Stimulated activated naive CD4-positive, alpha-beta T cell treated with Interleukin-2 at 50 U/mL for 16 hours (primary cell): ENCODE measurements at regions not wholly inside any gene's neighbourhood (a gene's known extent, or its start where the extent isn't known, plus 50 kb on each side); places are given as distances from the start of the nearest gene placed in this dataset.
"Not testable (repeated sequence)": the region's sequence is repeated elsewhere in the genome, so short reads cannot be mapped to it uniquely, and the experiment has no call there.

Source experiments
- DNase-seq: peaks from one replicate; lab custom pipeline; 2025; lab: John Stamatoyannopoulos, UW

- DNase-seq = no peak
Measured at GRCh38 chr12:4822572-4822971, 87.1 kb upstream of the KCNA1 start.

- no peak for DNase-seq
Measured at GRCh38 chr12:4824380-4824779, 85.3 kb upstream of the KCNA1 start.

GRCh38 chr12:4825011-4825858 is 84.5 kb upstream of the KCNA1 start:
- DNase-seq = no peak

- no peak for DNase-seq
Measured at GRCh38 chr12:4826909-4827308, 82.8 kb upstream of the KCNA1 start.

GRCh38 chr12:4828176-4828575 is 81.5 kb upstream of the KCNA1 start:
- DNase-seq = no peak

GRCh38 chr12:4829161-4829792 is 80.4 kb upstream of the KCNA1 start:
- no peak for DNase-seq

- no peak for DNase-seq
Measured at GRCh38 chr12:4829793-4830162, 79.9 kb upstream of the KCNA1 start.

DNA sequence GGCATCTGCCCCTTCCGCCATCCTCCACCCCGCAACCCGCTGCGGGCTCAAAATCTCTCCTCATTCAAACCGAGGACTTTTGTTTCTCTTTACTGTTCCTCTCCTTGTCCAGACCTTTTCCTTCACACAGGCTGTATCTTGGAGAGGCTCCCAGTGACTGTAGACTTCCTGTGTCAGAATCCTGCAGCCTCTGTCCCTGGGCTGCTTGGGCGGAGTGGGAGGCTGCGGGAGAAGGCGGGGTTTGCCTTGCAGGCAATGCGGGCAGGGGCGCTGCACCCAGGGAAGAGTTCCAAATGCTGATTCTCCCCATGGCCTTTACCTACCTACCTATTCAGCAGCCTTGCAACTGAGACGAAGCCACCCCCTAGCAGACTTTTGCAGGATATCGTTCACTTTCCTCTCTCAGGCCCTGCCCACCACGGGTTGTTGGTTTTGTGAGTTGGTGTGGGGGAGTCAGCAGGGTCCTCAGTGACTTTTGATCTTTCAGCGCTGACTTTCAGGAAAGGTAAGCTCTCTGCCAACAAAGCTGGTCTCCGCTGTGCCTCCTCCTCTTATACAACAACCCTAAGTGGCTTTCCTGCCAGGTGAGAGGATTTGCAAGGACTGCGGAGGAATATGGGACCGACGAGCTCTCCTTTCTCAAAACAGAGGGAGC is 79.0 kb upstream of the KCNA1 start:
- DNase-seq = no peak

GRCh38 chr12:4833053-4833452 is 76.7 kb upstream of the KCNA1 start:
- no peak for DNase-seq

DNA sequence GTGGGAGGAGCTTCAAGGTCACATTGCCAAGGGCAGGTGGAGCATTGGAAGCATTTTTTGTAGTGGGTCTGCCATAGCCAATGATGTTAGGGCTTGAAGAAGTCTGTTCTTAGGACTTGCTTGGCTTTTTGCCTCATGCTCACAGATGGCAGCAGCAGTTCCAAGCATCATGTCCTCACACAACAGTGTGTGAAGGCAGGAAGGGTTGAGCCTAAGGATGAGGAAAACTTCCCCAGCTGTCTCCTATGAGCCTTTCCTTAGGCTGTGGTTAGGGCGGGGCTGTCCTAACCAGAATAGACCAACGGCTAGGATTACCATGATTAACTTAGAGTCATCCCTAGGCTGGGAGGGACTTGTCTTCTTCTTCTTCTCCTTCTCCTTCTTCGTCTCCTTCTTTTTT is 76.2 kb upstream of the KCNA1 start:
- no peak for DNase-seq

DNA sequence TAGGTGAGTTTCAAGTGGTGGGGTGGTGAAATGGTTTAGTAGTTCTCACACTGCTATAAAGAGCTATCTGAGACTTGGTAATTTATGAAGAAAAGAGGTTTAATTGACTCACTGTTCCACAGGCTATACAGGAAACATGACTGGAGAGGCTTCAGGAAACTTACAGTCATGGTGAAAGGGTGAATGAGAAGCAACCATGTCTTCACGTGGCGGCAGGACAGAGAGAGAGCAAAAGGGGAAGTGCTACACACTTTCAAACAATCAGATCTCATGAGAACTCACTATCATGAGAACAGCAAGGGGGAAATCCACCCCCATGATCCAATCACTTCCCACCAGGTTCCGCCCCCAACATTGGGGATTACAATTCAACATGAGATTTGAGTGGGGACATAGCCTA is 67.3 kb upstream of the KCNA1 start:
- not testable (repeated sequence) for DNase-seq

- no peak for DNase-seq
Measured at GRCh38 chr12:4843907-4844306, 65.8 kb upstream of the KCNA1 start.

GRCh38 chr12:4847713-4848112 is 62.0 kb upstream of the KCNA1 start:
- no peak for DNase-seq

GRCh38 chr12:4849115-4849541 is 60.6 kb upstream of the KCNA1 start:
- DNase-seq = no peak

GRCh38 chr12:4849795-4850345 is 59.8 kb upstream of the KCNA1 start:
- DNase-seq = no peak

- no peak for DNase-seq
Measured at GRCh38 chr12:4850857-4851380, 58.8 kb upstream of the KCNA1 start.

DNA sequence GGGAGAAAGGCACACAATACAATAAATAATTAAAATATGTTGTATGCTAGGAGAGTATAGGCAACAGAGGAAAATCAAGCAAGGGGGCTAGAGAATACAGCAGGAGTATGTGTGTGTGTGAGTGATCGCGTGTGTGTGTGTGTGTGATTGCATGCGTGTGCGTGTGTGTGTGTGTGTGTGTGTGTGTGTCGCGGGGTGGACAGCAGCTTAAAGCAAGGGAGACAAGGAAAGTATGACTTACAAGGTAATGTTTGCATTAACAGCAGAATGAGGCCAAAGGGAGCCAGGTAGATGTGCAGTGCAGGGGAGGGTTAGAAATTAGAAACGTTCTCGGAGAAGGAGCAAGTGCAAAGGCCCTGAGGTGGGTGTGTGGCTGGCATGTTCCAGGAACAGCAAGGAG is 57.4 kb upstream of the KCNA1 start:
- no peak for DNase-seq

GRCh38 chr12:4852911-4853310 is 56.8 kb upstream of the KCNA1 start:
- DNase-seq = no peak

DNA sequence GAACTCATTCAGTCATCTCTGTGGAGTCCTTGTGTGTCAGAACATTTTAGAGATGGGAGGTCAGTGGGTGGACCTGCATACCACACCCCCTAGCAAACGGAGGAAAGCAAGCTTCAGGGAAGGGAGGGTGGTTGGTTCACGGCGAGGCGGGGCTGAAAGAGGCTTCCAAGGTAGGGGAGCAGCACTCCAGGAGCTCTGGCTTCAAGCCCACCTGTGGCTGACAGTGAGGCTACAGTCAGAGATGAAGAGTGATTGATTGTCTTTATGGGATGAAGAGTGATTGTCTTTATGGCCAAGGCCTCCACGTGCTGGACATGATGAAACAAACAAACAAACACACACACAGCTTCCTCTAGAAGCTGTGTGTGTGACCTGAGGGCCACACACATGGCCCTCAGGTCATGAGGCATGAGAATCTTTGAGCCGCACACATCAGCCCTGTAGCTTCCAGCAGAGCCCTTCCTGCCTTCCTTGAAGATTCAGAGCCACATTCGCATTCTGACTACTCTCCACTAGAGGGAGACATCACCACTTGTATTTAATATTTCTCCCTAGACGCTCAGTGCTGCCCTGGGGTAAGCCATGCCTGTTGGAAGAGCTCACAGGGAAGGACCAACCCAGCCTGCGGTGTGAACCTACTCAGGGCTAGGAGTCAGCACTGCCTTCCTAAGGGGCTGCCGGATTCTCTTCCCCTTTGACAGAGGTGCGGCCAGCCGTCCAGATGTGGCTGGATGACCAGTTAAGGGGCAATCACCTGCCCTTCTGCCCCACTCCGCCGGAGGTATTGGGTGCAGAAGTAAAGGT is 54.4 kb upstream of the KCNA1 start:
- DNase-seq = peak; percentile 8

DNA sequence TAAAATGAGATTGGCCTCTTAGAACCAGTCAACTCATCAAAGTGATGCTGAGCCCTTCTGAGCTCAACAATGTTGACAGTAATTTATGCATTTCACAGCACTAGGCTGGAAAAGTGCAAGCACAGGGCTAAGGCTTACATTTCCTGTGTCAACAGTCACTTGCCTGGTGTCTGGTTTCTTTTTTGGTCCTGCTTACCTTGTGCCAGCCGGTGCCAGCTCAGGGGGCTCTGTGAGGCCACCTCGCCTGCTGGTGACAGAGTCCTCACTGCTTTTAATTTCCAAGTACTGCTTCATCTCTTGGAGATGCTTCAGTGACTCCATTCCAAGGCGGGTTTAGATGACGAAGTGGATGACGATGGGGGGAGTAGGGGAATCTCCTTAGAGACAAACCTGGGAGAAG is 53.1 kb upstream of the KCNA1 start:
- no peak for DNase-seq

- DNase-seq = peak; percentile 63
Measured at GRCh38 chr12:4857472-4858291, 52.0 kb upstream of the KCNA1 start.
